Stimulated activated CD4-positive, alpha-beta T cell treated with anti-CD3 and anti-CD28 coated beads, TNF-alpha, amount 100 ng/mL, for 48 hours (primary cell): ENCODE measurements at regions not wholly inside any gene's neighbourhood (a gene's known extent, or its start where the extent isn't known, plus 50 kb on each side); places are given as distances from the start of the nearest gene placed in this dataset.
"Not testable (repeated sequence)": the region's sequence is repeated elsewhere in the genome, so short reads cannot be mapped to it uniquely, and the experiment has no call there.

Experiments used
- DNase-seq, 3 donors: peaks; one replicate each; pipeline ENCODE4 v3.0.0-alpha.2; 2020; ENCODE audit warnings: low read depth in 3 of 3

GRCh38 chr4:81673961-81674360, 202.3 kb upstream of the RASGEF1B start:
- DNase-seq = no peak

- not testable (repeated sequence) for DNase-seq
Observed at GRCh38 chr4:81668328-81668727, 196.6 kb upstream of the RASGEF1B start.

DNA sequence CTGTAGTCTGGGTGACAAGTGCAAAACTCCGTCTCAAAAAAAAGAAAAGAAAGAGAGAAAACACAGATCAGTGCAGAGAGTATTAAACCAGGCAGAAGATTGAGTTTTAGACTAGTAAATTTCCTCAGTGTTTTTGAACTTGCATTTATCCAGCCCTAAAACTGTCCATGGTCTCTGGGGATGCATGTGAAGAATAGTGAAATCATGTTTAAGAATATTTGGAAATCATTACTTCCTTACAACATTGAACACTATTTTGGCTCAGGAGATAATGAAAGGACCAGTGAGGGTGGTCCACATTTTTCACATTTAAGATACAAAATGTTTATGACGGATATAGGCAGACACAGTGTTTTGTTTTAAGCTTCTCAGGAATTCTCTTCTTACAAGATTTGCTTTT, 195.8 kb upstream of the RASGEF1B start:
- DNase-seq = no peak

- DNase-seq = peak in 1 of 3 donors; percentile 3
Observed at GRCh38 chr4:81666491-81666890, 194.8 kb upstream of the RASGEF1B start.

DNA sequence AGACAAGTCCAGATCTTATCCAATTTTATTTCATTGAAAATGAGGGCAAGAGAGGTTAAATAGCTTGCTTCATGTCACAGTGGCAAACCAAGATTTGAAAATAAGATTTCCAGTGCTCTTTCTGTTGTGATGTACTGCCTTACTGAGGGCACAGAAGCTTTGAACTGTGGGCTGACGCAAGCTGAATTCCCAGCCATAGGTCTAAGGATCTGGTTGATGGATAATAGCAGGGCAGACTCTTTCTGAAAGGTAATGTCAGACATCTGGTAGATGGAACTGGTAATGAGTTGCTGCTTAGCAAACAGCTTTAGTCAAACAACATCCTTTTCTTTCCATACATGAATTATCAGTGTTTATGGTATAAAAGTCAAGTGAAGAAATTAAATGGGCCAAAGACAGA, 193.9 kb upstream of the RASGEF1B start:
- DNase-seq = no peak

GRCh38 chr4:81665045-81665444, 193.3 kb upstream of the RASGEF1B start:
- DNase-seq = no peak

DNA sequence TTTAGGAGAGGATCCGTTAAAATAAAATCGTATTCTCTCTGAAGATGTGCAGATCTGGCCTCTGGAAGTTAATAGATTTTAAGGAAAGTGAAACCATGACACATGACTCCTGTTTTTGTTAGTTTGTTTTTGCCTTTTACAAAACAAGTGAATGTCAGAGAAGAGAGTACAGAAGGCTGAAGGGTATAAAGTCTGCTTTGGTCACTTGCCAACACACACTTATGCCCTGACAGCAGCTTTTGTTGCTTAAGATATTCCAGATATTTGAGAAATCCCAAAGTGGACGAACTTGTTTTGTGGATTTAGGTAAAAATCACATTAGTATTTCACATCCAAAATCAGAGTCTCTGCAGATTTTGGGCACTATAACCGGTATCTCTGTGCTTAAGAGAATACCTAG, 192.4 kb upstream of the RASGEF1B start:
- DNase-seq = no peak

DNA sequence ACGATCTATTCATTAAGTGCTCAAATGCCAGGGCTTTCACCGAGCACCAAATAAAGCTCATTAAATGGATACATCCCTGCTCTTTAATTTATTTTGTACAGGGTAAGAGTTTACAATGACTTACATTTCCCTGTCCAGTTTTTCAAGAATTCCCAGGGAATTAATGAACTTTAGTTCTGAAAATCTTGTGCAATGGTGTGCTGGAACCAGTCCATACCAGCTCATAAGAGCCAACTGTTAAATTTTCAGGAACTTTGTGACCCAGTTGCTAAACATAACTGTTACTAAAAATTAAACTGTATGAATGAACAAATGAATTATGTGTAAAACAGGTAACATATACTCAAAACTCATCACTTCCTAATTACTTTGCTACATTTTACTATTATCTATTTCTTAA, 191.7 kb upstream of the RASGEF1B start:
- no peak for DNase-seq

- DNase-seq = no peak
Observed at GRCh38 chr4:81659051-81659450, 187.3 kb upstream of the RASGEF1B start.

- DNase-seq = no peak
Observed at GRCh38 chr4:81652069-81652478, 180.4 kb upstream of the RASGEF1B start.

- DNase-seq = no peak
Observed at GRCh38 chr4:81651243-81651899, 179.7 kb upstream of the RASGEF1B start.

GRCh38 chr4:81650606-81651242, 179.0 kb upstream of the RASGEF1B start:
- DNase-seq = no peak

- DNase-seq = no peak
Observed at GRCh38 chr4:81648576-81649275, 177.0 kb upstream of the RASGEF1B start.

DNA sequence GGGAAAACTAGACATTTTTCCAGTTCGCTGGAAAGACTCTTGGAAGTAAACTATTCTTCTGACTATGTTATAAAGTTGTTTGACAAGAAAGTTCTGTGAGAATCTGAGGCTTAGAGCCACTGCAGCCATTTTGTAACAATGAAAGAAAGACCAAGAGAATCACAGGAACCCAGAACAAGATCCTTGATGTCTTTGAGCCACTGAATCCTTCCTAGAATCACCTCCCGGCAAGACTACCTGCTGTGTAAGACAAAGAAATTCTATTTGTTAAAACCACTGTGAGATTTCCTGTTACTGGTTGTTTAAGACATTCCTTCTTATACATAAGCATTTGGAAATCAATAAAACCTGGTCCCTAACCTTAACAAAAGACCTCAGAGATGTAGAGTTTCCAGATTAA, 175.7 kb upstream of the RASGEF1B start:
- no peak for DNase-seq

GRCh38 chr4:81642543-81642942, 170.8 kb upstream of the RASGEF1B start:
- no peak for DNase-seq

DNA sequence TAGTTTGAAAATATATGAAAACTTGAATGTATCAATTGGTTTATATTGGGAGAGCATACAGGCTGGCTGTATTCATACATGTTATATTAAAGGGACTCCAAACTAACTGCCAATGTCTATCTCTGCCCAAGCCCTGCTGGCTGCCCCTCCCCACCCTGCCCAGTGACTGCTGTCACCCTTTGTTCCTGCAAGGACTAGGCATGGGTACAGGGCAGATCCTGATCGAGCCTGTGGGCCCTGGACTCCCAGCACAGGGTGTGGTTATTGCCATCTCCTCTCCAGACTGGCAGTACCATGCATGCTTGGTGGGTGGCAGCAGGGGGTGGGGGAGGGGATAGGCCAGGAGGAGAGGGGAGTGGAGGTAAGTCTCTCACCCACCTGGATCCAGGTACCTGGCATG, 167.5 kb upstream of the RASGEF1B start:
- DNase-seq = no peak

- no peak for DNase-seq
Observed at GRCh38 chr4:81638698-81639097, 167.0 kb upstream of the RASGEF1B start.

- no peak for DNase-seq
Observed at GRCh38 chr4:81635739-81636138, 164.0 kb upstream of the RASGEF1B start.

GRCh38 chr4:81634766-81635549, 163.3 kb upstream of the RASGEF1B start:
- DNase-seq = no peak

DNA sequence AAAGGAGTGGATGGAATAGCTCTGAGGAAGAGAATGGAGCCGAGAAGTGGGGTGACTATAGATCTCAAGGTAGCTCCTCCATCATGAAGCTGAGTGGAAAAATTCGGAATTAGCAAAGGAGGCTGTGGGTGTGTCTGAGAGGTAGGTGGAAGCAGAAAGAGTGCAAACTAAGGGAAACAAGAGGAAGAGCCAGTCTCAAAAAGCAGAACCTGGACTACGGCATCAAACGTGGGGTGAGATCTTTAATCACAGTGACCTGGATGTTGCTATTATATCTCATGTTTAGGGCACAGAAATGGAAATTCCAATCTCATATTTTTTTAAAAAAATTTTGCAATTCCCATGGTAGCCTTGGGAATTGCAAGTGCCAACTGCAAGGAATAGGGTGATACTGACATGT, 162.5 kb upstream of the RASGEF1B start:
- no peak for DNase-seq

DNA sequence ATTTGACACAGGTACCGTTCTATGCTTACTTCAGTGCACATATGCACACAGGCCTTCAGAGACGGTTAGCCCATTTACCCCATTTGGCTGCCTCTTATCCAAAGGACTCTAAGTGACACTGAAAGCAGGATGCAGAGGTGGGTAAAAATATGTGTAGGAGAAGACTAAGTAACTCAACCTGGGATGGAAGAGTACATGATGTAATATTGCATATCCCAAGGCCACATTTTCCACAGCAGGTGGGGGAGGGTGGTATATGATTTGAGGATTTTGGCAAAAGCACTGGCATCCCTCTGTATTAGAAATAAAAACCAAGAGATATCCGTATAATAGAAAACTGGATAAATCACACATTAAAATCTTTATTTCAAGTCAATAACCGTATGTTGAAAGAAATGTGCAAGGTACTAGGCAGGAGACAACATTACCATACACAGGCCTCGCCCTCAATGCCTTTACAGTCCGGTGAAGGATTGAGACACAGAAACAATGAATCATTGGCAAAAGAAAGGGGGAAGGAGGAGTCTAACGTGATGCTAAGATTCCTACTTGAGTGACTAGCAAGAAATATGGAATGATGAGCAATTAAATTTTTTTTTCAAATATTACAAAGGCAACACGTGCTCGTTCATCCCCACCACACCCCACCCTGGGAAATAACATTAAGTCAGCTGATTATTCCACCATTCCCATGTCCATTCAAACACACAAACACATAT, 161.0 kb upstream of the RASGEF1B start:
- no peak for DNase-seq

DNA sequence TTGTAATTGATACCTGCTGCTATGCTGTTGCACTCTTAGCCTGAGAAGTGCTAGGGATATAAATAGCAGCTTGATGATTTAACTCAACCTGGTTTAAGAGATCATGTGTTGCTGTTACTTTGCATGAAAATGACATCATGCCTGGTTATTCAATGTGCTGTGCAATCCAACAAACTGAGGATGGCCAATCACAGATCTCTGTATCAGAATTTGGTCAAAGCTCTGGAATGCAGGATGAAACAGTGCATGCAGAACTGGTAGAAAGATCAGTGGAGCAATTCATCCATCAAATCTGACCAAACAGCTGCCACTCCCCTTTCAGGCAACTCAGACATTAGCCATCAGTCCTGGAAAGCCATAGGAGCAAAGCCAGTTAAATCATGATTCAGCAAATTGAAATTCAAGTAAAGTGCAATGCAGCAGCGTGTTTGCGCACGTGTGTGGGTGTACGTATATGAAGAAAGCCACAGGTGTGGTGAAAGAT, 160.3 kb upstream of the RASGEF1B start:
- DNase-seq = no peak
